Aorta (tissue), 5 donors: ENCODE measurements at regions not wholly inside any gene's neighbourhood (a gene's known extent, or its start where the extent isn't known, plus 50 kb on each side); places are given as distances from the start of the nearest gene placed in this dataset.

Experiments
- ATAC-seq: fragments of 200-7000 bp; cut with Tn5 transposase; one replicate; pipeline ENCODE4 v1.9.1; 2022; ENCODE audit warnings: moderate library complexity; ENCODE audit not compliant: low FRiP score
- DNase-seq, 2 donors: peaks; one replicate each; pipeline ENCODE4 v3.0.0-alpha.2; 2020
- H3K27ac ChIP-seq, 2 donors: one replicate each; pipeline ENCODE4 v1.5.1; 2013; ENCODE audit warnings: low read length in 2 of 2, mild to moderate bottlenecking in 2 of 2, moderate library complexity in 2 of 2, control low read depth in 1 of 2, inconsistent platforms in 1 of 2, low read depth in 1 of 2
- H3K27me3 ChIP-seq, 2 donors: one replicate each; pipeline ENCODE4 v1.6.1; 2013; ENCODE audit warnings: control low read depth in 1 of 2, low read length in 1 of 2, mild to moderate bottlenecking in 1 of 2, moderate library complexity in 1 of 2; ENCODE audit not compliant: insufficient read depth in 2 of 2, control insufficient read depth in 1 of 2
- H3K36me3 ChIP-seq, 2 donors: one replicate each; pipeline ENCODE4 v1.6.1; 2013; ENCODE audit warnings: control low read depth in 1 of 2, low read length in 1 of 2, mild to moderate bottlenecking in 1 of 2; ENCODE audit not compliant: insufficient read depth in 2 of 2, control insufficient read depth in 1 of 2
- H3K4me1 ChIP-seq, 2 donors: one replicate each; pipeline ENCODE4 v1.6.1; 2013; ENCODE audit warnings: low read length in 2 of 2, control low read depth in 1 of 2, mild to moderate bottlenecking in 1 of 2, moderate library complexity in 1 of 2; ENCODE audit not compliant: insufficient read depth in 2 of 2, control insufficient read depth in 1 of 2
- H3K4me3 ChIP-seq, 2 donors: one replicate each; pipeline ENCODE4 v1.5.1; 2013; ENCODE audit warnings: low read length in 2 of 2, control low read depth in 1 of 2, mild to moderate bottlenecking in 1 of 2
- H3K9me3 ChIP-seq: one replicate; pipeline ENCODE4 v1.6.1; 2013; ENCODE audit warnings: mild to moderate bottlenecking, low read length; ENCODE audit not compliant: control insufficient read depth
- WGBS, 2 donors: extraction: QIAGEN DNeasy Blood & Tissue Kit; methylation state at CpG; one replicate each; pipeline ENCODE4 v1.1.7; 2013; 5-methylcytosine and 5-hydroxymethylcytosine counted together
- intact Hi-C, 2 donors: fragments of 100-400 bp; cut with DNase I; formaldehyde crosslinking; loops; one replicate each; pipeline versions ENCODE4 v1.14.2 to v1.15.0; 2022
- donor health status: healthy with polysubstance abuse.
- donor health status: Bipolar disorder and iron deficiency.
- donor health status: DM: no; HTN: no; CAD: no.
- donor health status: DM: no; HTN: no; CAD: no.
- donor health status: DM: yes; HTN: yes; CAD: no.

- DNase-seq (no peak), ATAC-seq (no peak)
- no peaks in the 10 kb centered on the region for H3K9me3 ChIP-seq
- no peak overlapping the region for H3K27ac ChIP-seq
- no peak overlapping the region for H3K4me3 ChIP-seq
- no peaks in the 10 kb centered on the region for H3K27me3 ChIP-seq
- H3K4me1 ChIP-seq = peaks cover 0 to 3% of the 10 kb centered on the region in 2 donors
- H3K36me3 ChIP-seq = no peaks in the 10 kb centered on the region
- intact Hi-C loops = no loop called here
Measured at GRCh38 chr4:63308697-63309096, 1100.6 kb downstream of the TECRL start.

- 67 to 72% methylated on average over 1 of the region's 1 CpG for WGBS, 2 donors
- intact Hi-C loops = no loop called here
- Histone ChIP-seq H3K4me3 (no peak overlapping the region), H3K27ac (no peak overlapping the region), H3K36me3 (no peaks in the 10 kb centered on the region), H3K27me3 (no peaks in the 10 kb centered on the region), H3K4me1 (peaks cover 0 to 3% of the 10 kb centered on the region in 2 donors), H3K9me3 (no peaks in the 10 kb centered on the region)
- ATAC-seq (no peak), DNase-seq (no peak)
Measured at GRCh38 chr4:63302792-63303191, 1106.5 kb downstream of the TECRL start.

GRCh38 chr4:63302078-63302477 lies 1107.2 kb downstream of the TECRL start:
- Histone ChIP-seq H3K36me3 (no peaks in the 10 kb centered on the region), H3K27ac (no peak overlapping the region), H3K4me1 (peaks cover 0 to 3% of the 10 kb centered on the region in 2 donors), H3K4me3 (no peak overlapping the region), H3K9me3 (no peaks in the 10 kb centered on the region), H3K27me3 (no peaks in the 10 kb centered on the region)
- no peak for ATAC-seq
- WGBS, 2 donors = 90 to 94% methylated on average over 1 of the region's 1 CpG
- intact Hi-C loops = no loop called here
- DNase-seq = no peak

- intact Hi-C loops = no loop called here
- no peaks in the 10 kb centered on the region for H3K27me3 ChIP-seq
- 44 to 46% methylated on average over 1 of the region's 1 CpG for WGBS, 2 donors
- no peaks in the 10 kb centered on the region for H3K36me3 ChIP-seq
- H3K27ac ChIP-seq = no peak overlapping the region
- no peaks in the 10 kb centered on the region for H3K9me3 ChIP-seq
- no peak for ATAC-seq
- H3K4me3 ChIP-seq = no peak overlapping the region
- DNase-seq = no peak
- H3K4me1 ChIP-seq = no peaks in the 10 kb centered on the region
Measured at GRCh38 chr4:63296773-63297172, 1112.5 kb downstream of the TECRL start.

- 71 to 72% methylated on average over 4 of the region's 4 CpGs for WGBS, 2 donors
- intact Hi-C loops = no loop called here
- Histone ChIP-seq H3K4me1 (no peaks in the 10 kb centered on the region), H3K4me3 (no peak overlapping the region), H3K27ac (no peak overlapping the region), H3K36me3 (no peaks in the 10 kb centered on the region), H3K27me3 (no peaks in the 10 kb centered on the region), H3K9me3 (no peaks in the 10 kb centered on the region)
- DNase-seq = peak in 1 of 2 donors; percentile 51
- no peak for ATAC-seq
Measured at GRCh38 chr4:63275491-63275890, 1133.8 kb downstream of the TECRL start.

- ATAC-seq = no peak
- Histone ChIP-seq H3K27ac (no peak overlapping the region), H3K4me1 (no peaks in the 10 kb centered on the region), H3K4me3 (no peak overlapping the region), H3K36me3 (no peaks in the 10 kb centered on the region), H3K27me3 (no peaks in the 10 kb centered on the region), H3K9me3 (no peaks in the 10 kb centered on the region)
- no peak for DNase-seq
- WGBS, 2 donors = 88 to 94% methylated on average over 1 of the region's 1 CpG
- intact Hi-C loops = no loop called here
Measured at GRCh38 chr4:63269156-63269555, 1140.1 kb downstream of the TECRL start.

GRCh38 chr4:63233671-63234070 lies 1175.6 kb downstream of the TECRL start:
- intact Hi-C loops = no loop called here
- ATAC-seq (no peak), DNase-seq (no peak)
- 60 to 70% methylated on average over 1 of the region's 1 CpG for WGBS, 2 donors
- Histone ChIP-seq H3K36me3 (no peaks in the 10 kb centered on the region), H3K27ac (no peak overlapping the region), H3K4me1 (no peaks in the 10 kb centered on the region), H3K4me3 (no peak overlapping the region), H3K9me3 (no peaks in the 10 kb centered on the region), H3K27me3 (no peaks in the 10 kb centered on the region)

GRCh38 chr4:63232058-63232457 lies 1177.2 kb downstream of the TECRL start:
- Histone ChIP-seq H3K36me3 (no peaks in the 10 kb centered on the region), H3K4me3 (no peak overlapping the region), H3K9me3 (no peaks in the 10 kb centered on the region), H3K27ac (no peak overlapping the region), H3K4me1 (no peaks in the 10 kb centered on the region), H3K27me3 (no peaks in the 10 kb centered on the region)
- ATAC-seq = no peak
- intact Hi-C loops = no loop called here
- WGBS, 2 donors = 17 to 27% methylated on average over 1 of the region's 1 CpG
- no peak for DNase-seq

GRCh38 chr4:63226229-63226628 lies 1183.0 kb downstream of the TECRL start:
- 67 to 78% methylated on average over 1 of the region's 1 CpG for WGBS, 2 donors
- no peaks in the 10 kb centered on the region for H3K4me1 ChIP-seq
- no peak overlapping the region for H3K4me3 ChIP-seq
- DNase-seq (no peak), ATAC-seq (no peak)
- intact Hi-C loops = no loop called here
- no peaks in the 10 kb centered on the region for H3K27me3 ChIP-seq
- no peak overlapping the region for H3K27ac ChIP-seq
- H3K36me3 ChIP-seq = no peaks in the 10 kb centered on the region
- no peaks in the 10 kb centered on the region for H3K9me3 ChIP-seq
